Superior temporal gyrus (tissue), 1 donor: ENCODE measurements at regions not wholly inside any gene's neighbourhood (a gene's known extent, or its start where the extent isn't known, plus 50 kb on each side); places are given as distances from the start of the nearest gene placed in this dataset.
"Not testable (repeated sequence)": the region's sequence is repeated elsewhere in the genome, so short reads cannot be mapped to it uniquely, and the experiment has no call there.

Source experiments
- DNase-seq: peaks from one replicate; pipeline ENCODE4 v3.0.0-alpha.2; 2016; ENCODE audit errors: extremely low spot score

DNA sequence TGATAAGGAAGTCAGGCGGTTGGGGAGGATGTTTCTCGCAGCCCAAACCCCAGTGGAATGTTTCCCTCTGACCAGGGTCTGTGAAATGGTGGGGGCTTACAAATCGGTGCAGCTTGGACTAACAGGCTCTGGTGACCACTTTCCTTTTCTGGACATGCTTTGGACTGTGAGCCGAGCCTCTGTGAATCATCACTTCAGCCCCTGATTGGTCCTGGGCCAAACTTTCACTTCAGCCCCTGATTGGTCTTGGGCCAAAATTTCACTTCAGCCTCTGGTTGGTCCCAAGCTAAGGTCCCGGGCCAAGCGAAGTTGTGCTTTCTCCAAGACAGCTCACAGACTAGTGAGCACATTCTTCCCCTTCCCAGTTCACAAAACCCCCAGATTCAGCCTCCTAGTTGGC, 223.7 kb upstream of the ANKRD20A1 start:
- not testable (repeated sequence) for DNase-seq

DNA sequence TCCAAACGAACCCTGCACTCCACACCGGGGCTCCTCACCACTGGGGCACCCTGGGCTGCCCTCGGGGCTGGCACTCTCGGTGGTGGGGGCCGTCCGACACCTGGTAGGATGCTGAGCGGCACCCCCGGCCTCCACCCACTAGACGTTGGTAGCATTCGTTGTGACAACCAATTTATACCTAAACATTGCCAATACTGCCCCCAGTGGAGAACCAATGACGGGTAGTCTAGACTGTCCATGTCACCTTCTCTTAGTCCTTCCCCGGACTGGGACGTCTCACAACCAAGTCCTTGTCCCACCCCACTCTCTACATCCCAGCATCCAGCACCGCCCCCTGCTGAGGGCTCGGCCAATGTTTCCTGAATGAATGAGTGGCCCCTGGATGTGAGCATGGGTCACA, 246.8 kb upstream of the ANKRD20A1 start:
- not testable (repeated sequence) for DNase-seq

DNA sequence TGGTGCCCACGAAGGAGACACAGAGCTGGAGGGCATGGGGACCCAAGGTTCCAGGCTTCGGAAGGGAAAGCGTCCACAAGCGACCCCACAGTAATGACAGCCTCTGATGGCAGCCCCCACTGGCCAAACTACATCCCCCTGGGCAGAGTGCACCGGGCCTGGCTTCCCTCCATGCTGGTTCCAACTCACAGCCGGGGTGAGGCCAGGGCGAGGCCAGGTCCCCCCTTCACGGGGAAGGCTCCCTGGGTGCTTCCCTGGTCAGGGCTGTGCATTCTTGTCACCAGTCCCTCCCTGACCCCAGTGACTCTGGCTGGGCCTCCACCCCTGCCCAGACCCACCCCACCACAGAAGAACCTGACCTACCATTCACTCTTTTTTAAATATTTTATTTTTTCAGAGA, 248.9 kb upstream of the ANKRD20A1 start:
- not testable (repeated sequence) for DNase-seq

GRCh38 chr9:67609435-67609834, 249.3 kb upstream of the ANKRD20A1 start:
- DNase-seq: not testable (repeated sequence)

- not testable (repeated sequence) for DNase-seq
These were observed 253.6 kb upstream of the ANKRD20A1 start for GRCh38 chr9:67605113-67605512.

DNA sequence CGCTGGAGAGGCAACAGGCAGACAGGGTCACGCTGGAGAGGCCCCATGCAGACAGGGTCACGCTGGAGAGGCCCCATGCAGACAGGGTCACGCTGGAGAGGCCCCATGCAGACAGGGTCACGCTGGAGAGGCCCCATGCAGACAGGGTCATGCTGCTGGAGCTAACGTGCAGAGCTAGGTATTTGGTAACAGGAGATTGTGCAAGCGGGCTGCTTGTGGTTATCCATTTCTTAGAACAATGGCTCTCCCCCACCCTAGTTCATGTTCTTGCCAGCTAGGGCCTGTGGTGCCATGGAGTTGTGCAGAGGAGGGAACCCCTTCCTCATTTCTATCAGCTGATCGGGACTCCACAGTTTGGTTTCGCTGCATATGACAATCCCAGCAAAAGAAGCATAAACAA, 255.1 kb upstream of the ANKRD20A1 start:
- DNase-seq: not testable (repeated sequence)

- DNase-seq: not testable (repeated sequence)
These were observed 266.3 kb upstream of the ANKRD20A1 start for GRCh38 chr9:67592424-67592823.

- not testable (repeated sequence) for DNase-seq
These were observed 302.9 kb upstream of the ANKRD20A1 start for GRCh38 chr9:67555874-67556273.

GRCh38 chr9:67550044-67550443, 308.7 kb upstream of the ANKRD20A1 start:
- DNase-seq: not testable (repeated sequence)

GRCh38 chr9:67529834-67530233, 328.9 kb upstream of the ANKRD20A1 start:
- DNase-seq: not testable (repeated sequence)

DNA sequence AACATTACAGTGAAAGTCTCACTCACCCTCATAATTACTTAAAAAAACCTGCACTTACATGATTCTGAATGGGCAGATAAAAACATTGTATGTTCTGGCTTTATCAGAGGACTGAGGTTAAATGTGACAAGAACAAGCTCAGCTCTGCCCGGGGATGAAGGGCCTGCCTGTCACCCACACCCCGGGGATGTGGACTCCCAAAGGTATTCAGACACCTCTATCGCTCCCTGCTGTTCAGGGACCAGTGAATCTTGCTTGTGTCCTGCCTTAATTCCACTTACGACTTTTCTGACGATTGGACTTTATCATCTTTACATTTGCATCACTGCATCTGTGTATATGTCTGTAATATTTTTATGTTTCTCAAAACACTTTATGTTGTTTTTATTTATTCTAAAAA, 341.8 kb upstream of the ANKRD20A1 start:
- DNase-seq: not testable (repeated sequence)

DNA sequence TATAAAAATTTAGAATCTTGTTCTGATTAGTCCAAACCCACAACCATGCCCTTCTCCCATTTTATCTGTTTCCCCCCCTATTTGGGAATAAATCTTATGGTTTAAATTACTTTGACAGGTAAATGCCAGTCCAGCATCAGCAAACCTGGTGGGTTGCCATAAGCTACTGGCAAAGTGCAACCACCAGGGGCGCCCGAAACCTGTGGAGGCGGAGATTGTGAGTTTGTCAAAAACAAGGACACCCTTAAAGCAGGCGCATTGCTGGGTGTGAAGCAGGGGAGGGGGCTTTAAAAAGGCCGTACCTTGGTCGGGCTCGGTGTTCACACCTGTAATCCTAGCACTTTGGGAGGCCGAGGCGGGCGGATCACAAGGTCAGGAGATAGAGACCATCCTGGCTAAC, 344.1 kb upstream of the ANKRD20A1 start:
- DNase-seq: not testable (repeated sequence)

DNA sequence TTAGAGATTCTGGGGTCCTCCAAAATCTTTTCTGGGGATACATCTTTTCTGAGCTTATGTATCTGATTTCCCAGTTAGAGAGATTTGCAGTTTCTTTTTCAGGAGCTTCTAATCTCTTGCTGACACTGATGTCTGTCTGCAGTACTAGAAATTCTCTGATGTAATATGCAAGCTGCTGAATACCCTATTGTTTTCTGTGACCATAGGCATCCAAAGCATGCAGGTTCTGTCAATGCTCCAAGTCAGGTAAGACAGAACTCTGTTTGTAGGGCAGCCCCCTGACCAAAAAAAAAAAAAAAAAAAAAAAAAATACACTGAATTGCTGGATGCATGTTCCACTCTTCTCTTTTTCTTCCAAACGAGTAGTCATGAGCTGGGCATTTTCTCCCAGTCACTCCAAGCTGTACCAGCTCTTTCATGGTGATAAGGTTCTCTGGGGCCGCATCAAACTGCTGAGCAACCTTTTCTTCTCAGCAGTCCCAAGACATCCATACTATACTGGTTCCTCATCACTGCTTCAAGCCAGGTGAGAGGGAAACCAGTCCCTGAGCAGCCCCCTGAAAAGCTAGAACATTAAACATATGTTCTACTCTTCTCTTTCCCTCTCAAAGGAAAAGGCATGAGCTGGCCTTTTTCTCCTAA, 354.9 kb upstream of the ANKRD20A1 start:
- DNase-seq: not testable (repeated sequence)

- not testable (repeated sequence) for DNase-seq
These were observed 366.7 kb upstream of the ANKRD20A1 start for GRCh38 chr9:67492028-67492427.

- not testable (repeated sequence) for DNase-seq
These were observed 381.3 kb upstream of the ANKRD20A1 start for GRCh38 chr9:67477465-67477864.

- DNase-seq: not testable (repeated sequence)
These were observed 388.0 kb upstream of the ANKRD20A1 start for GRCh38 chr9:67470739-67471138.

DNA sequence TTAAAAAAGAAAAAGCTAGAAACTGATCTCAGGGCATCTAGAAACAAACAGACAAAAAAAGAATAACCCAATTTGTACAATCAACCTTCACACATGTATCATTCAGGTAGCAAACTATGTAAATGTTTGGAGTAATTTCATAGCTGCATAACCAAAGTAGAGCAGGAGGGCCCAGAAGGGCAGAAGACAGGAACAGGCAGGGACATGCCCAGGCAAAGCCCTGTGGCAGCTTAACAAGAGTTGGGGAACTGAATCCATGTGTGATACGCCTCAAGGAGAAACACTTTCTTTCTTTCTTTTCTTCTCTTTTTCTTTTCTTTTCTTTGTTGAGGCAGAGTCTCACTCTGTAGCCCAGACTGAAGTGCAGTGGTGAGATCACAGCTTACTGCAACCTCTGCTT, 390.4 kb upstream of the ANKRD20A1 start:
- DNase-seq: not testable (repeated sequence)

- DNase-seq: not testable (repeated sequence)
These were observed 396.7 kb upstream of the ANKRD20A1 start for GRCh38 chr9:67461796-67462757.

GRCh38 chr9:67452941-67453340, 405.8 kb upstream of the ANKRD20A1 start:
- not testable (repeated sequence) for DNase-seq

DNA sequence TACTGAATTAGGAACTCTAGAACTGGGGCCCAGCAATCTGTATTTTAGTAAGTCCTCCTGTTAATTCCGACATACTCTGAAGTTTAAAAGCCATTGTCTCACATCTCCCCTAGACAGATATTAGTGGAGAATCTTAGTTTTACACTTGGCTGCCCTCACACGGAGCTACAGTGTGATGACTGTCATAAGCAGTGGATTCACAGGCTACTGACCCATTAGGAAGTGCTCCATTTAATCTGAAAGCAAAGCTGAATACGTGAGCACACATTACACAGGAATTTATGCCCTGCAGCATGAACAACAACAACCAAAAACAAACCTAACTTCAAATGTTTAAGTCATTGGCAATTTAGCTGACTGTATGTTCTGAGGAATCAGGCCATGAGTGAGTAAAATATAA, 416.4 kb upstream of the ANKRD20A1 start:
- not testable (repeated sequence) for DNase-seq

DNA sequence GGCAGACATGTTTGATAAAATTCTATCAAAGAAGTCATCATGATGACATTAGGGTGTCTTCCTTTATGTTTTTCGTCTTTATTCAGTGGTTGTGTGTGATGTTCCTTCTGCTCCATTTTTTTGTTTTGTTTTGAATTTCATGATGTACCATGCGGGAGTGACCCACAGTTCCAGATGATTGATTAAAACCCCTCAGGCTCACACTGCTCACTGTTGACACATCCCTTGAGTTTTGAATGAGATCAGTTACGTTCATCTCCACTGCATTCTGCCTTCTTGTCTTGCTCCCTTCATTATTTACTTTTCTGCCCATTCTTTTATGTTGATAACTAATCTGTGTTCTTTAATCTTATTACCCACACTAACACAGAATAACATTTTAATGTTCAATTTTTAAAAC, 421.7 kb upstream of the ANKRD20A1 start:
- DNase-seq: not testable (repeated sequence)

DNA sequence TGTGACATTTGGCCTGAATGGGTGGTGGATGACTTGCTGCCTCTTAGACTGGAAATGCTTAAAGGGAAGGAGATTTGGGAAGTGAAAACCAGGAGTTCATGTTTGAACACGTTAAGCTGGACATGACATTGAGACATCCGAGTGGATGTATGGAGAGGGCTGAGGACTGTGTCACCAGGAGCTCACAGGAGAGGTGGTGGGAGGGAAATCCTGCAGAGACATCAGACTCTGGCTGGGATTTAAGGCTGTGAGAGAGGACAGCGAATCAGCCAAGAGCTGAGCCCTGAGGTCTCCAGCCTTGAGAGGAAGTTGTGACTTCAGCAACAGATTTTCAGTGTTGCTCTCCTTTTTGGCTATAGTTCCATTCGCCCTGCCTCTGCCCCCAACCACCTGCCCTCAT, 432.5 kb upstream of the SPATA31A3 start:
- DNase-seq: not testable (repeated sequence)
